H1 (cell line): ENCODE measurements at regions not wholly inside any gene's neighbourhood (a gene's known extent, or its start where the extent isn't known, plus 50 kb on each side); places are given as distances from the start of the nearest gene placed in this dataset.

Experiments
- CHD2 ChIP-seq: IDR thresholded peaks from 2 replicates; pipeline ENCODE4 v1.6.1; 2012; ENCODE audit warnings: low read length, improper control_type of control experiment
- CTBP2 ChIP-seq: IDR thresholded peaks from 2 replicates; pipeline ENCODE4 v1.7.0; 2011; ENCODE audit warnings: borderline replicate concordance, mild to moderate bottlenecking, moderate library complexity, mixed read lengths, low read length; ENCODE audit not compliant: insufficient read depth, insufficient read length
- JUND ChIP-seq: IDR thresholded peaks from 2 replicates; pipeline ENCODE4 v1.6.1; 2011; ENCODE audit warnings: mild to moderate bottlenecking, improper control_type of control experiment, low read length
- POU5F1 ChIP-seq: IDR thresholded peaks from 2 replicates; pipeline ENCODE4 v1.6.1; 2011; ENCODE audit warnings: low read depth, mild to moderate bottlenecking, low read length, moderate library complexity

DNA sequence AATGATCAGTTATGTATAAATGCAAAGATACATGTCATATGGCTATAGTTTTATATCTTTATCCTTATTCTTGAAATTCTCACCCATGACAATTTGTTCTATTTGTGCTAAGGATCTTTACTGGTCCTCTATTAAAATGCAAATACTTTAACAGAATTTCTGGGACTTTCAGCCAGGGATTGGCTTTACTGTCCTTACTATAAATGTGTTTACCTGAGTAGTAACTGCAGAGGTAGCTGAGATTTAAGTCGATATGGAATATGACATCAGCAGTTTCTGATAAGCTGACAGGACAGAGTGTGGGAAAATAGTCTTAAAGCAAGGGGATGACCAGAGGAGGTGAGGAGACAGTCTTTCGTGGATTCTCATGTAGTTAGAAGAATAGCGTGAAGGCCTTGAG, 206.4 kb downstream of the DIO2 start (continued):
- no peak for TF ChIP-seq CHD2
- TF ChIP-seq JUND: no peak
- no peak for TF ChIP-seq CTBP2
- TF ChIP-seq POU5F1: no peak
